CD4-positive, alpha-beta T cell treated with Interleukin-17A for 1 hour (primary cell): ENCODE measurements at regions not wholly inside any gene's neighbourhood (a gene's known extent, or its start where the extent isn't known, plus 50 kb on each side); places are given as distances from the start of the nearest gene placed in this dataset.
"Not testable (repeated sequence)": the region's sequence is repeated elsewhere in the genome, so short reads cannot be mapped to it uniquely, and the experiment has no call there.

ENCODE experiments used
- DNase-seq: peaks from one replicate; pipeline ENCODE4 v3.0.0-alpha.2; 2020

GRCh38 chr4:163976588-163976987, 482.1 kb downstream of the TMA16 start:
- no peak for DNase-seq

GRCh38 chr4:163988391-163988790, 493.9 kb downstream of the TMA16 start:
- no peak for DNase-seq

- DNase-seq: no peak
Observed at GRCh38 chr4:163988865-163989264, 494.4 kb downstream of the TMA16 start.

GRCh38 chr4:163991298-163991865, 496.9 kb downstream of the TMA16 start:
- DNase-seq: no peak

GRCh38 chr4:164009435-164009834, 514.9 kb downstream of the TMA16 start:
- DNase-seq: no peak

GRCh38 chr4:164011791-164012190, 517.3 kb downstream of the TMA16 start:
- no peak for DNase-seq

- peak; percentile 38 for DNase-seq
Observed at GRCh38 chr4:164012396-164013027, 518.0 kb downstream of the TMA16 start.

GRCh38 chr4:164021947-164022346, 527.5 kb downstream of the TMA16 start:
- DNase-seq: no peak

GRCh38 chr4:164023214-164023613, 528.7 kb downstream of the TMA16 start:
- no peak for DNase-seq

- DNase-seq: no peak
Observed at GRCh38 chr4:164027805-164028204, 533.3 kb downstream of the TMA16 start.

- no peak for DNase-seq
Observed at GRCh38 chr4:164039482-164039881, 545.0 kb downstream of the TMA16 start.

GRCh38 chr4:164056426-164057142, 562.1 kb downstream of the TMA16 start:
- DNase-seq: no peak

- DNase-seq: no peak
Observed at GRCh38 chr4:164058776-164059445, 564.4 kb downstream of the TMA16 start.

GRCh38 chr4:164060456-164060855, 566.0 kb downstream of the TMA16 start:
- no peak for DNase-seq

GRCh38 chr4:164068392-164068791, 573.9 kb downstream of the TMA16 start:
- no peak for DNase-seq

GRCh38 chr4:164070625-164071024, 576.1 kb downstream of the TMA16 start:
- DNase-seq: no peak

GRCh38 chr4:164081371-164081770, 586.9 kb downstream of the TMA16 start:
- no peak for DNase-seq

- no peak for DNase-seq
Observed at GRCh38 chr4:164081801-164082200, 587.3 kb downstream of the TMA16 start.

GRCh38 chr4:164087733-164088132, 593.2 kb downstream of the TMA16 start:
- DNase-seq: no peak

- no peak for DNase-seq
Observed at GRCh38 chr4:164095313-164096110, 601.0 kb downstream of the TMA16 start.

- no peak for DNase-seq
Observed at GRCh38 chr4:164096766-164097518, 602.5 kb downstream of the TMA16 start.

- not testable (repeated sequence) for DNase-seq
Observed at GRCh38 chr4:164100741-164101365, 606.4 kb downstream of the TMA16 start.
